HFF-Myc (cell line): ENCODE measurements at regions not wholly inside any gene's neighbourhood (a gene's known extent, or its start where the extent isn't known, plus 50 kb on each side); places are given as distances from the start of the nearest gene placed in this dataset.

ENCODE experiments used
- DNase-seq: peaks from one replicate; pipeline ENCODE4 v3.0.0-alpha.2; 2011; ENCODE audit warnings: low read depth; ENCODE audit errors: extremely low read depth
- H3K4me3 ChIP-seq: replicated peaks from 2 replicates; pipeline ENCODE4 v1.5.1; 2011; ENCODE audit warnings: low read depth, mild to moderate bottlenecking, control low read depth, low read length
- TF ChIP-seq, protein P1 (sequence below): IDR thresholded peaks from 2 replicates; pipeline ENCODE4 v1.5.1; 2012; ENCODE audit warnings: mild to moderate bottlenecking, low read depth, low read length, control low read depth; ENCODE audit errors: missing control alignments

DNA sequence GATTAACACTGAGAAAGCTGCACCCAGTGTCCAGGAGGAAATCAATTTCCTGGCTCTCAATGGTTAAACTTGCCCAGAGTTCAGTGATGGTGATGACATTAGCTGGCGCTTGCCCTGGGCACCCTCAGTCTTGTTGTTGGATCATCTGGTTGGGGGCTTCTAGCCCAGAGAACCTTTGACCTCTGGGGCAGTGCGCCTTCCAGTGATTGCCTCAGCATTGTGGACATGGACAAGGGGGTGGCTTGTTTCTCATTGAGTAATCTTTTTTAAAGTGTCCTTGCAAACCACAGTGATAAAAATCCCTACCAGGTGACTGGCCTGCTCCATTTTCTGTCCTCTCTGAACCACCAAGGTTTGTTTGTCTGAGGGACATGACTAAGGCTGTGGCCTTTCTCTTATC lies 95.6 kb upstream of the USP9Y start:
- H3K4me3 ChIP-seq = no peak overlapping the region
- DNase-seq = no peak
- TF ChIP-seq, protein P1, sequence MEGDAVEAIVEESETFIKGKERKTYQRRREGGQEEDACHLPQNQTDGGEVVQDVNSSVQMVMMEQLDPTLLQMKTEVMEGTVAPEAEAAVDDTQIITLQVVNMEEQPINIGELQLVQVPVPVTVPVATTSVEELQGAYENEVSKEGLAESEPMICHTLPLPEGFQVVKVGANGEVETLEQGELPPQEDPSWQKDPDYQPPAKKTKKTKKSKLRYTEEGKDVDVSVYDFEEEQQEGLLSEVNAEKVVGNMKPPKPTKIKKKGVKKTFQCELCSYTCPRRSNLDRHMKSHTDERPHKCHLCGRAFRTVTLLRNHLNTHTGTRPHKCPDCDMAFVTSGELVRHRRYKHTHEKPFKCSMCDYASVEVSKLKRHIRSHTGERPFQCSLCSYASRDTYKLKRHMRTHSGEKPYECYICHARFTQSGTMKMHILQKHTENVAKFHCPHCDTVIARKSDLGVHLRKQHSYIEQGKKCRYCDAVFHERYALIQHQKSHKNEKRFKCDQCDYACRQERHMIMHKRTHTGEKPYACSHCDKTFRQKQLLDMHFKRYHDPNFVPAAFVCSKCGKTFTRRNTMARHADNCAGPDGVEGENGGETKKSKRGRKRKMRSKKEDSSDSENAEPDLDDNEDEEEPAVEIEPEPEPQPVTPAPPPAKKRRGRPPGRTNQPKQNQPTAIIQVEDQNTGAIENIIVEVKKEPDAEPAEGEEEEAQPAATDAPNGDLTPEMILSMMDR = no peak

DNA sequence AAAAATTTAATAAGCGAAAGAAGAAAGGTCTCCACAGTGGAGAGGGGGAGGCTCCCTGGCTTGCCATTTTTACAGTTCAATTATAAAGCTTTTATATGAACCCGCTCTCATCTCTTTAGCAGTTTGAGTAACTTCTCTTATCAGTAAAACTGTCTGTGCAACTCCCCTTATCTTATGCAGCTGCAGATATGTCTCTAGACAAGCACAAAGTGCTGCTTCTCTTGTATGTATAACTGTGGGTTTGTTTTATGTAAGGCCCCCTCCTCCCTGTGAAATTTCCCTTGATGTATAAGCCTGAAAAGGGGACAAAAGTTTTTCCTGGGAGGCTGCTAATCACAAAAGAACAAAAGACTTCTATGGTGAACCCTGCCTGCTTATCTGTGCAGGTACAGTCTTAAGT lies 90.2 kb upstream of the USP9Y start:
- no peak for DNase-seq
- TF ChIP-seq, protein P1 = no peak
- no peak overlapping the region for H3K4me3 ChIP-seq

DNA sequence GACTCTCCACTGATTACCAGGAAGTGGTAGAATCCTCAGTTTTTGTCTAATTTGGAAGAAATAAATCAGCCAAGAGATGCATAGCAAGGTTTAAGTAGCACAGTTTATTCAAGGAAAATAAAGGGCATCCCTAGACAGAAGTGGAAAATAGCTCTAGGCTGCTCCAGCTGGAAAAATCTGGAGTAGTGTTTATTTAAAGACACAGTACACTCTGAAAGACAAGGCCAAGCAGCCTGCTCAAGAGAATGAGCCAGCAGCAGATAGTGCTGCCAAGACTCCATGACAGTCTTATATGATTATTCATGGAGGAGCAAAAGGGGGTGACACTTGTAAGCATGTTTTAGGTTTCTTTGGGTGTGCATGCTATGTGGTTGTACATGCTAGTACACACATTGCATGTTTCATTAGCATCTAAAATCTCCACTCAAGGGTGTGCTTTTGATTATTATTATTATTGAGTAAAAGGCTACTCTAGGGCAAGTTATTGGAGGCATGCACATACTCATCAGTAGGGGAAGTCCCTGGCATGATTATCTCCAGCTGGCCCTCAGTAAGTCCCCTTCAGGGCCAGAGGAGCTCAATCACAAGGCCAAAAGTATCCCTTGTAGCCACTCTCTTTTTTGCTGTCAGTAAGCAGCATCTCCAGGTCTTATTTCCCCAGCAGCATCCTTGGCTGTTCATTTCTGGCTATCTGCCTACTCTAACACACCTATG lies 85.1 kb upstream of the USP9Y start:
- no peak for DNase-seq
- H3K4me3 ChIP-seq = no peak overlapping the region
- TF ChIP-seq, protein P1 = no peak

DNA sequence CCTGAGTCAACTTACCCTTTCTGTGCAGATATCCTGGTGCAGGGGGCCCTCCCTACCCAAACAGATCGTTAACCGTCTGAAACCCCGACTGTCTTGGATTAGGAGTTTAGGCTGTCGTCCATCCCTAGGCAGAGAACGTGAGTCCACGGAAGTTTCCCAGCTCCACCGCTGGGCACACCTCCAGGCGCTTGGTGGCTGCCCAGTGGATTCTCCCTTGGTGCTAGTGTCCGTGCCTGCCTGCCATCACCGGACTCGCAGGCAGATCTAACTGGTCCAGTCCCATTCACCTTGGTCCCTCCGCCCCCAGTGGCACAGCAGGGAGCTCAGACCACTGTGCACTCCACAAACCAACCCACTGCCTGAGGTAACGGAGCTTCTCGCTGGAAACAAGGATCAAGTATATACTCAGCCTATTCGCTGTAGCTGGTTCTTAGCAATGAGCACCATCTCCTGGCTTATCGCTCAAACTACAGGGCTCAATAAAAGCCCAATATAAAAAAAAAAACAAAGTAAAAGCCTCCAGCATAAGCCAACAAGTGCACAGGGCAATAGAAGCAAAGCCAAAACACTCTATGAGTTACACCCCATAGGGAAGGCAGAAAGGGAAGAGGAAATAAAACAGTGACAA lies 79.5 kb upstream of the USP9Y start:
- DNase-seq = no peak
- TF ChIP-seq, protein P1 = peak; percentile 51
- no peak overlapping the region for H3K4me3 ChIP-seq

DNA sequence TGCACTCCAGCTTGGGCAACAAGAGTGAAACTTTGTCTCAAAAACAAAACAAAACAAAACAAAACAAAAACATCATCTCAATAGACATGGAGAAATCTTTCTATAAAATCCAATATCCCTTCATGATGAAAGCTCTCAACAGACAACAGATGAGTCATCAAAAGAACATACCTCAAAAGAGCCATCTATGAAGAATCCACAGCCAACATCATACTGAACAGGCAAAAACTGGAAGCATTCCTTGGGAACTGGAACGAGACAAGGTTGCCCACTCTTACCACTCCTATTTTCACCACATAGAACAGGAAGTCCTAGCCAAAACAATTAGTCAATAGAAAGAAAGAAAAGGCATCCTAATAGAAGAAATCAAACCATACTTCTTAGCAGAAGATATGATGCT lies 77.8 kb upstream of the USP9Y start:
- no peak for DNase-seq
- TF ChIP-seq, protein P1 = no peak
- H3K4me3 ChIP-seq = no peak overlapping the region

DNA sequence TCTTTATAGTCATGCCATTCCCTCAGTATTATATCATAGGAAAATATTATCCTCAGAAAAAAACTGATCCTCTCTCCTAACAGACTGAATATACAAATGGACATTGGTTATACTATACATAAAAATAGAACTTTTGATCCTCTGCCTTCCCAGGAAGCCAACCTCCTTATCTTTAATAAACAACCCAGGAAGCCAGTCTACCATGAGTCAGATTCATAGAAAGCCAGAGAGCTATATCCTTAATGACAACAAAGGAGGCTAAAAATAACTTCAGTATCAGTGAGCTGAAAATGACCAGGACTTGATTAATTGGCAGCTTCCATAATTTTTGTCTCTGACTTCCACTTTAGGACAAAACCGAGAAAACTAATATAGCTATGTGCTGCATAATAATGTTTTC lies 58.0 kb upstream of the USP9Y start:
- H3K4me3 ChIP-seq = no peak overlapping the region
- no peak for DNase-seq
- TF ChIP-seq, protein P1 = no peak
